PC-3 (cell line): ENCODE measurements at regions not wholly inside any gene's neighbourhood (a gene's known extent, or its start where the extent isn't known, plus 50 kb on each side); places are given as distances from the start of the nearest gene placed in this dataset.

Experiments
- ATAC-seq: fragments of 200-7000 bp; cut with Tn5 transposase; 2 replicates; pipeline ENCODE4 v1.9.1; 2020; ENCODE audit warnings: mild to moderate bottlenecking, moderate library complexity
- BruUV-seq: library from RNA; stranded (reverse); fragments of 400-500 nt; replicated peaks from 2 replicates; lab custom pipeline; 2021; lab: Mats Ljungman, UMichigan
- CTCF ChIA-PET: fragments of 300-600 bp; sonication (Branson Sonifier 250); formaldehyde crosslinking; loops from one replicate; lab custom pipeline; 2022; ENCODE audit warnings: antibody characterized with exemption; lab: Charles Lee
- POLR2A ChIA-PET: fragments of 300-600 bp; sonication (Branson Sonifier 250); formaldehyde crosslinking; loops from one replicate; lab custom pipeline; 2022; ENCODE audit warnings: antibody characterized with exemption; ENCODE audit not compliant: unreplicated experiment; lab: Charles Lee
- DNase-seq: peaks from one replicate; pipeline ENCODE4 v3.0.0-alpha.2; 2015
- H2AFZ ChIP-seq: fragments of 300-600 bp; sonication (generic); 2 replicates; pipeline ENCODE4 v1.6.0; 2016; ENCODE audit warnings: antibody characterized with exemption, low read length
- H3F3A ChIP-seq: fragments of 300-600 bp; sonication (generic); one replicate; pipeline ENCODE4 v1.6.0; 2017; ENCODE audit warnings: antibody characterized with exemption, low read length, control low read depth, mild to moderate bottlenecking; ENCODE audit not compliant: unreplicated experiment
- H3K27ac ChIP-seq: fragments of 300-600 bp; sonication (generic); 2 replicates; pipeline ENCODE4 v1.5.1; 2016; ENCODE audit warnings: mild to moderate bottlenecking, low read length
- H3K27me3 ChIP-seq: fragments of 300-600 bp; sonication (generic); 2 replicates; pipeline ENCODE4 v1.6.1; 2016; ENCODE audit warnings: low read length, mixed read lengths
- H3K36me3 ChIP-seq: fragments of 300-600 bp; sonication (generic); 2 replicates; pipeline ENCODE4 v1.6.1; 2016; ENCODE audit warnings: low read depth, mixed run types, low read length, mixed read lengths
- H3K4me1 ChIP-seq: fragments of 300-600 bp; sonication (generic); 2 replicates; pipeline ENCODE4 v1.5.1; 2016; ENCODE audit warnings: low read length; ENCODE audit not compliant: insufficient read depth
- H3K4me2 ChIP-seq: fragments of 300-600 bp; sonication (generic); 2 replicates; pipeline ENCODE4 v1.6.0; 2016; ENCODE audit warnings: low read length
- H3K4me3 ChIP-seq: fragments of 300-600 bp; sonication (generic); 2 replicates; pipeline ENCODE4 v1.5.1; 2016; ENCODE audit warnings: mild to moderate bottlenecking, low read length, mixed read lengths
- H3K79me2 ChIP-seq: fragments of 300-600 bp; sonication (generic); 2 replicates; pipeline ENCODE4 v1.6.1; 2017; ENCODE audit warnings: low read length, mixed read lengths
- H3K9ac ChIP-seq: fragments of 300-600 bp; sonication (generic); 2 replicates; pipeline ENCODE4 v1.6.0; 2016; ENCODE audit warnings: mild to moderate bottlenecking, low read length
- H3K9me2 ChIP-seq: fragments of 300-600 bp; sonication (generic); replicated peaks from 2 replicates; pipeline ENCODE4 v1.6.1; 2016; ENCODE audit warnings: mixed run types, low read length, mixed read lengths
- H3K9me3 ChIP-seq: fragments of 300-600 bp; sonication (generic); 2 replicates; pipeline ENCODE4 v1.6.1; 2016; ENCODE audit warnings: low read length, mixed read lengths
- H4K20me1 ChIP-seq: fragments of 300-600 bp; sonication (generic); 2 replicates; pipeline ENCODE4 v1.6.1; 2016; ENCODE audit warnings: low read length, mixed read lengths
- EZH2 ChIP-seq: fragments of 300-600 bp; sonication (generic); IDR thresholded peaks from one replicate; pipeline ENCODE4 v1.6.1; 2017; ENCODE audit warnings: antibody characterized with exemption, mild to moderate bottlenecking, low read length; ENCODE audit not compliant: unreplicated experiment
- EZH2phosphoT487 ChIP-seq: fragments of 300-600 bp; sonication (generic); IDR thresholded peaks from 2 replicates; pipeline ENCODE4 v1.6.1; 2018; ENCODE audit warnings: mild to moderate bottlenecking, antibody characterized with exemption, low read length, borderline replicate concordance
- intact Hi-C: fragments of 100-400 bp; cut with micrococcal nuclease; formaldehyde crosslinking; loops from 2 replicates; pipeline ENCODE4 v1.9.0; 2023
- TF ChIP-seq, protein P1 (sequence below): fragments of 300-600 bp; sonication (generic); conservative IDR thresholded peaks from 2 replicates; pipeline ENCODE4 v1.5.1; 2017; ENCODE audit warnings: antibody characterized with exemption, low read depth, mild to moderate bottlenecking, low read length

- no peaks in the 10 kb centered on the region for H3K79me2 ChIP-seq
- ChIA-PET POLR2A (no interaction called here), CTCF (no interaction called here)
- H3K4me3 ChIP-seq: no peak overlapping the region
- H3K27me3 ChIP-seq: no peaks in the 10 kb centered on the region
- H2AFZ ChIP-seq: no peak overlapping the region
- H3K4me2 ChIP-seq: no peak overlapping the region
- BruUV-seq: no TSS peak
- H3K9me3 ChIP-seq: no peaks in the 10 kb centered on the region
- TF ChIP-seq EZH2phosphoT487 (no peak), EZH2 (no peak)
- TF ChIP-seq, protein P1, sequence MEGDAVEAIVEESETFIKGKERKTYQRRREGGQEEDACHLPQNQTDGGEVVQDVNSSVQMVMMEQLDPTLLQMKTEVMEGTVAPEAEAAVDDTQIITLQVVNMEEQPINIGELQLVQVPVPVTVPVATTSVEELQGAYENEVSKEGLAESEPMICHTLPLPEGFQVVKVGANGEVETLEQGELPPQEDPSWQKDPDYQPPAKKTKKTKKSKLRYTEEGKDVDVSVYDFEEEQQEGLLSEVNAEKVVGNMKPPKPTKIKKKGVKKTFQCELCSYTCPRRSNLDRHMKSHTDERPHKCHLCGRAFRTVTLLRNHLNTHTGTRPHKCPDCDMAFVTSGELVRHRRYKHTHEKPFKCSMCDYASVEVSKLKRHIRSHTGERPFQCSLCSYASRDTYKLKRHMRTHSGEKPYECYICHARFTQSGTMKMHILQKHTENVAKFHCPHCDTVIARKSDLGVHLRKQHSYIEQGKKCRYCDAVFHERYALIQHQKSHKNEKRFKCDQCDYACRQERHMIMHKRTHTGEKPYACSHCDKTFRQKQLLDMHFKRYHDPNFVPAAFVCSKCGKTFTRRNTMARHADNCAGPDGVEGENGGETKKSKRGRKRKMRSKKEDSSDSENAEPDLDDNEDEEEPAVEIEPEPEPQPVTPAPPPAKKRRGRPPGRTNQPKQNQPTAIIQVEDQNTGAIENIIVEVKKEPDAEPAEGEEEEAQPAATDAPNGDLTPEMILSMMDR: no peak
- no peak for ATAC-seq
- no peaks in the 10 kb centered on the region for H3K36me3 ChIP-seq
- no peaks in the 10 kb centered on the region for H4K20me1 ChIP-seq
- no peak for DNase-seq
- no peaks in the 10 kb centered on the region for H3F3A ChIP-seq
- no peak overlapping the region for H3K27ac ChIP-seq
- no peak overlapping the region for H3K9ac ChIP-seq
- H3K9me2 ChIP-seq: no peaks in the 10 kb centered on the region
- intact Hi-C loops: no loop called here
- no peaks in the 10 kb centered on the region for H3K4me1 ChIP-seq
These were observed 303.8 kb upstream of the LRRC7 start for GRCh38 chr1:69263921-69264391.

DNA sequence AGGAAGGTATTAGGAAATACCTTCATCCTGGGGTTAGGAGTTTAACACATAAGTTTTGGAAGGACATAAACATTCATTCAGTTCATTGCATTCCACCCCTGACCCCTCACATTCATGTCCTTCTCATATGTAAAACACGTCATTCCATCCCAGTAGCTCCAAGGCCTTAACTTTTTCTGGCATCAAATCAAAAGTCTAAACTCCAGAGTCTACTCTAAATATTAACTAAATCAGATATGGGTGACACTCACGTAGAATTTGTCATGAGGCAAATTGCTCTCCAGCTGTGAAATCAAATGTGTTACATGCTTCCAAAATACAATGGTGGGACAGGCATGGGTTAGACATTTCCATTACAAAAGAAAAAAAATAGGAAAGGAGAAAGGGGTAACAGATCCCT lies 298.2 kb upstream of the LRRC7 start:
- H3K27ac ChIP-seq: no peak overlapping the region
- H2AFZ ChIP-seq: no peak overlapping the region
- H3K4me1 ChIP-seq: no peaks in the 10 kb centered on the region
- H3K4me3 ChIP-seq: no peak overlapping the region
- no peak for TF ChIP-seq EZH2
- TF ChIP-seq EZH2phosphoT487: no peak
- TF ChIP-seq, protein P1: no peak
- H3F3A ChIP-seq: no peaks in the 10 kb centered on the region
- DNase-seq: no peak
- H3K36me3 ChIP-seq: no peaks in the 10 kb centered on the region
- intact Hi-C loops: no loop called here
- H3K9me2 ChIP-seq: no peaks in the 10 kb centered on the region
- no peaks in the 10 kb centered on the region for H3K9me3 ChIP-seq
- no peak overlapping the region for H3K4me2 ChIP-seq
- H3K27me3 ChIP-seq: no peaks in the 10 kb centered on the region
- no peaks in the 10 kb centered on the region for H3K79me2 ChIP-seq
- H4K20me1 ChIP-seq: no peaks in the 10 kb centered on the region
- H3K9ac ChIP-seq: no peak overlapping the region
- no peak for ATAC-seq
- ChIA-PET CTCF (no interaction called here), POLR2A (no interaction called here)
- BruUV-seq: no TSS peak

DNA sequence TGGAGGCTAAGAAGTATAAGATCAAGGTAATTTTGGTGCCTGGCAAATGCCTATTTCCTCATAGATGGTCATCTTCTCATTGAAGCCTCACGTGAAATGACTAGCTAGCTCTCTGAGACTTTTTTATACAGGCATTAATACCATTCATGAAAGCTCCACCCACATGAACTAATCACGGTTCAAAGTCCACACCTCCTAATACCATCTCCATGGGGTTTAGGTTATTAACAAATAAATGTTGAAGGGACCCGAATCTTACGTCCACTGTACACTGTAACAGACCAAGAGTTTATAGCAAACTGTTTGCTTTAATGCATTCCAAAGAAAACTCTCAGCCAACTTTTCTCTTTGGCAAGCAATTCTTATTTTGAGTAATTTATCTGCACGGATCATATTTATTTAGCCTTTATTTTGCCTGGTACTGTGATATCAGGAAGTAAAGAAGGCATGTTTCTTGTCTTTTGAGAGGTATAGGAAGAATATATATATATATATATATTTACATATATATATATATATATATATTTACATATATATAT lies 296.1 kb upstream of the LRRC7 start:
- Histone ChIP-seq H4K20me1 (no peaks in the 10 kb centered on the region), H3K9ac (no peak overlapping the region), H3K27ac (no peak overlapping the region), H3K9me3 (no peaks in the 10 kb centered on the region), H3K36me3 (no peaks in the 10 kb centered on the region), H3K4me1 (no peaks in the 10 kb centered on the region), H3K4me2 (no peak overlapping the region), H3K79me2 (no peaks in the 10 kb centered on the region), H2AFZ (no peak overlapping the region), H3K27me3 (no peaks in the 10 kb centered on the region), H3F3A (no peaks in the 10 kb centered on the region), H3K4me3 (no peak overlapping the region), H3K9me2 (no peaks in the 10 kb centered on the region)
- no TSS peak for BruUV-seq
- CTCF ChIA-PET: no interaction called here
- no peak for ATAC-seq
- POLR2A ChIA-PET: no interaction called here
- TF ChIP-seq, protein P1: no peak
- no peak for TF ChIP-seq EZH2
- intact Hi-C loops: no loop called here
- no peak for DNase-seq
